Nucleus accumbens (tissue), 56 donors: ENCODE measurements at regions not wholly inside any gene's neighbourhood (a gene's known extent, or its start where the extent isn't known, plus 50 kb on each side); places are given as distances from the start of the nearest gene placed in this dataset.

ENCODE experiments used
- DNase-seq, 56 donors: peaks; one replicate each; lab custom pipeline; 2025; lab: John Stamatoyannopoulos, UW

DNA sequence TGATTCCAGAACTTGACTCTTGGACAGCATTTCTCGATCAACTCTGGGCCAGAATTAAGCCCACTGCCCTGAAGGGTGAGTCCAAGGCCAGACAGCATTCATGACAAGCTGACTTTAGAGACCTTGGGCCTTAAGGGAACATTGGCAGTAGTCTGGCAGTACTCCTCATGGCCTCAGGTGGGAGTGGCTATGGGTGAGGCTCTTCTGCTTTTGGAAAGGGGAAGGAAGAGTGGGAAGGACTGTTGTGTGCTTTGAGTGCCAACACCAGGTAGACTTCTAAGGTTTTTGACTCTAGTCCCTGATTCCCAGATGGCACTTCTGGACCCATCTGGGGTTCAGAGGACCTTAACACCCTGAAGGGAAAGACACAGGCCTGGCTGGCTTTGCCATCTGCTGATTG lies 530.4 kb downstream of the ACTL7B start:
- no peak for DNase-seq

DNA sequence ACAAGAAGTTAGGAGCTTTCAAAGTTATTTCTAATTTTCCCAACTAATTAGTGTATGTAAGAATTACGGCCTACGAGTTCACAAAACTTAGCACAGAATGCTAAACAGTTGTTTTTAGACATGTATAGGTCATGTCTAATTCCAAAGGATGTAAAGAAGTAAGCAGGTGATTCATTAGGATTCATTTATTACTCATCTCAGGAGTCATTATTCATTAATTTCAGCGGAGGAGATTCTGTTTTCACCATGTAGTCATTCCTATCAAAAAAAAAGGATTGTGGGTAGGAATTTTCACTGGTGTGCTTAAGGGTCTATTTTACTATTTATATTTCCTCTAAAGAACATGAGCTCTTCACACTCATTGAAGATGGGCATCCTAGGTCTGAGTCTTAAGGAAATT lies 532.2 kb downstream of the ACTL7B start:
- no peak for DNase-seq

DNA sequence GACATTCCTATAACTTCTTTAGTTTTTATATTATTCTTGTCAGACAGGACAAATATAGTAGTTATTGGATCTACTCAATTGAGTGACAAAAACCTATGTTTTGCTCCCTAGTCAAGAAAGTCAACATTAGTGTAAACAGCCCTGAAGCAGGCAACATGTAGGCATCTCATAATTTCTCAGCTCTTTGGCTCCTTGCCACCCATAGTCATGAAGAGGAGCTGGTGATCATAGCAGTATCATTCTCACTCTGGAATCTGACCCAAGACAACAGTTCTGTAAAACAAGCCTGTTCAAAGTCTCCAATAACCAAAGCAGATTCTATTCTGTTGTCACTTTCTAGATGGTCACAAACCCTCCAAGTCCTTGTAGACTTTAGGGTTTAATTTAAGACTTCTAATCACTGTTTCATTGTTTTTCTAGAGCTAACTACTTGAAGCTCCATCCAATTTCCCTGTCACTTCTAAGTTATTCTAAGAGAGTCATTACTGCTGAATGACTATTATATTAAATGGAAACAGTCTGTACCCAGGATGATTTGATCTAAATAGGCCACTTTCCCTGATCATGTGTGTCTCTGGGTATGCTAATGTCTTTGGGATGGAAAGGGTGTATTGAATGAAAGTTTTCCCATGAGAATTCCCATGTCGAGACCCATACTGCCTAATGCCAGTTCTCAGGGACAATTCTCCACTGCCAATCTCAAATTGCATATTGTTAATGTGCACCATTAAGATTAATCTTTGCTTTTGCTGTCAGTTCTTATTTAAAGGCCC lies 533.3 kb downstream of the ACTL7B start:
- DNase-seq = no peak

DNA sequence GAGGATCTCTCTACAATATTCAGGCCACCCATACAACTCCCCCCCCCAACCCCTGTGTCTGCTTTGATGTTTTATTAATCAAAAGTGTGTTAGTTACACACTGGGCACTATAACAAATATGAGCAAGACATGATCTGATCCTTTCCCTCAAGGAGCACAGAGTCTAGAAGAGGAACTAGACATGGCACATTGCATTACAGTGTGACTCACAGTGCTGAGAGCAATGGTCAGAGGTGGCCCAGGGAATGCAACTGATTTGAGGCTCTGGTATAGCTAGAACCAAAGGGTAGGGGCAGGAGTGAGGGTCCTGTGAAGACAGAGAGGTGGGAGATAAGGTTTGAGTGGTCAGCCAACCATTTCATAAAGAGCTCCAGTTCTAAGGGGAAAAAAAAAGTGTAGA lies 539.2 kb downstream of the ACTL7B start:
- no peak for DNase-seq

DNA sequence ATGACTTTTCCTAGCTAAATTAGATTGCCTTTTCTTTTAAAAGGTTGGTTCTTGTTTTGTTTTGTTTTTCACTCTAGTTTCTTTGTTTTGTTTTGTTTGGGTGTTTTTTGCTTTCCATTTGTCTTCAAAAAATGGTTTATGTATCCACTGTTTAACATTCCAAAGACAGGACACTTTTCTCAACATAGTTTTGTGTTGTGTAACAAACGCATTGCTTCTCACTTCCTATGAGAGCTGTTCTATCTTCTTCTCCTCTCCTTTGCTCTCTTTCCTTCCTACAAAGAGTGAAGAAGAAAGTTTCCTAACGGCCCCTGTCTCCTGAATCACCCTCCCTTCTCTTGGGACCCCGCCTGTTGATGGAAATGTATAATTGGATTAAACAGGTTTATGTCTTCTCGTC lies 539.7 kb downstream of the ACTL7B start:
- DNase-seq = no peak

DNA sequence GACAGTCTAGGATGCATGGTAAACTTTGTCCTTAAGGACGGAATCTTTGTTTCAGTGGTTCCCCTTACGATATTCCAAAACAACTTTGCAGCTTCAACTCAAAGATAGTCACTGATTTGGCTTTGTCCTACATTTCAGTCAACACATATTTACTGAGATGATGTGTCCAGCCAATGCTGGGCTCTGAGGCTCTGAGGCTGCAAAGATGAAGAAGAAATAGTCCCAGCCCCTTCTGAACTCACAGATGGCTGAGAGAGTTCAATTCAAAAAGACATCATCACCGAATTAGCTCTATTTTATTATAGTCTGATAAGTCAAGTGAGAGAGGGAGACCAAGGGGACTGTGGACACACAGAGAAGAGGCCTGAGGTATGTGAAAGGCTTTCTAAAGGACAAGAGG lies 544.0 kb downstream of the ACTL7B start:
- no peak for DNase-seq

DNA sequence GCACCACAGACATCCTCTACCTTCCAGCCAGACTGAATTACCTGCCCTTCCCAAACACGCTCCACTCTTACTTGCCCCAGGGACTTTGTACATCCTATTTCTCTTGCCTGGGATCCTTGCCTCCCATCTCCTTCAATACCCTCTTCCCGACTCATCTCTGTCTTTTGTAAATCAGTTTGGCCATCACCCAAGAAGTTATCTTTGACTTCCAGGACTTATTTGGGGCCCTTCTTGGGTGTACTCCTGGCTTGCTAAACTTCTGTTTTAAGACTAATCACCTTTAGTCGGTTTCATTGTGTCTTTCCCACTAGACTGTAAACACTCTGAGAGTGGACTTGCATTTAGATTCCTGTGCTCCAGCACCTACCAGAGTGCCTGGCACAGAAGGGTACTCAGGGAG lies 545.6 kb downstream of the ACTL7B start:
- no peak for DNase-seq

DNA sequence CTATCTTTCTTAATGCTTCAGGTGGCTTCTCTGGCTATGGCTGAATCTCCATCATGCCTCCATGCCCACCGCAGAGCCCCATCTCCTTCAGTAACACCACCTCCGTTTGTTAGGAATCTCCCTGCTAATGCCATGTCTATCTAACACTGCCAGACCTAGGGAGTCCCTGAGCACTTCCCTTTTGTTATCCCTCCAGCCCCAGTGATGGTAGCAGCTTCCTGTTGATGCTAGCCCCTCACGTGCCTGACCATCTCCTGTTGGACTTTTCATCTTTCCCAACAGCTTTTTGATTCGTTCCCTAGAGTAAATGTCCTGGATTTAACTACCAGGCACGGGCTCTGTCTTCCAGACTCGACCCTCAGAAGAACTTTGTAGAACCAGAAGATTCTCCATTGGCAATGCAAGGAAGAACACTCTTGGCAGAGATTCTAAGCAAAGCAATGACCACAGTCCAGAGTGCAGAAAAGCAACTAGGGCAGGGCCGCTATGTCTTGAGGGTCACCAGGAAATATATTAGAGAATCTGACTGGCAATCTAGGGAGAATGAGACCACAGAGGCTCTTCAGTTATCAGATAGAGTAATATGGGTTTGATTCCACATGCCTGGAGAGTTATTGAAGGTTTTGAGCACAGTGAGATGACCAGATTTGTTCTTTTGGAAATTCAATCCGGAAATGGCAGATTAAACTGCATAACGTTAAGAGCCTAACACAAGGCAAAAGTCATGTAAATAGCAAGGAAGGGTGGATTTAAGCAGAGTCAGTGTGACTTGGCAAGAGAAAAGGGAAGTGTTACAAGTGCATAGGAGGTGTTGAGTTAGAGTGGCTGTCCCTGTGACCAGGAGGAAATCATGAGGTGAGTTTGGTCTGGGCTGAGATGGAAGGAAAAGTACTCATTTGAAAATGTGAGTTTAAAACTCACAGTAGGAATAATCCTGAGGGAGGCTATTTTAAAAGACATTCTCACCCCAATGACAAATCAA lies 555.2 kb downstream of the ACTL7B start:
- no peak for DNase-seq

DNA sequence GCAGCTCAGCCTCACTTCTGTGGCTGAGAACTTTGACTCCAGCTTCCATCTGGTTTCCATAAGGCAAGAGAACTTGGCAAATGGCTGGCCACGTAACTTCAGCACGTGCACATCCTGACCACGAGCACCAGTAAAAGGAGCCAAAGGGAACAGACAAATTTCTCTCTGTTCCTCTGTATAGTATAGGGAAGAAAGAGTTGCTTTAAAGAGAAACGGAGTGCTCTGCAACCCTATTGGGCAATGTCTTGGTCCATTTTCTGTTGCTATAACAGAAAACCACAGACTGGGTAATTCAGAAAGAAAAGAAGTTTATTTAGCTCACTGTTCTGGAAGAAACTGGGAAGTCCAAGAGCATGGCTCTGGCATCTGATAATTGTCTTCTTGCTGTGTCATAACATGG lies 558.7 kb downstream of the ACTL7B start:
- no peak for DNase-seq

DNA sequence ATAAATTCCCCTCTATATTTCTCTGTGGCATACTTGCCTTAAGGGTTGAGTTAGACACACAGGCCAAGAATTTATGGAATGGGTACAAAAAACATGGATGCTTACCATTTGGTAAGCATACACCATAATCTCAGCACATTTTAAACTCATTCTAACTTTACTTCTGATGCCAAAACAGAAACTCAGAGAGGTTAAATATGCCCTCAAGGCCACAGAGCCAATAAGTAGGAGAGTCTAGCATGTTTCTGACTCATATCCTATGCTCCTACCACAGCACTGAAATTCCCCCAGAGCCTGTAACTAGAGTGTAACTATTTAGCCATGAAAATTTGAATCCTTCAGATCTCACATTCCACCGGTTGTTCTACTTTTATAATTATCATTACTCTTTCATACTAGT lies 559.7 kb downstream of the ACTL7B start:
- DNase-seq = no peak

DNA sequence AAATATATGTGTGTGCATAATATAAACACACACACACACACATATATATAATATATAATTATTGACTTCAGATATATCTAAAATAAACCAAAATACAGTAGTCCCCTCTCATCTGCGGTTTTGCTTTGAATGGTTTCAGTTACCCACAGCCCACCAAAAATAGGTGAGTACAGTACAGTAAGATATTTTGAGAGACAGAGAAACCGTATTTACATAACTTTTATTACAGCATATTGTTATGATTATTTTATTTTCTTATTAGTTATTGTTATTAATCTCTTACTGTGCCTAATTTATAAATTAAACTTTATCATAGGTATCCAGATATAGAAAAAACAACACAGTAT lies 564.2 kb downstream of the ACTL7B start:
- no peak for DNase-seq

DNA sequence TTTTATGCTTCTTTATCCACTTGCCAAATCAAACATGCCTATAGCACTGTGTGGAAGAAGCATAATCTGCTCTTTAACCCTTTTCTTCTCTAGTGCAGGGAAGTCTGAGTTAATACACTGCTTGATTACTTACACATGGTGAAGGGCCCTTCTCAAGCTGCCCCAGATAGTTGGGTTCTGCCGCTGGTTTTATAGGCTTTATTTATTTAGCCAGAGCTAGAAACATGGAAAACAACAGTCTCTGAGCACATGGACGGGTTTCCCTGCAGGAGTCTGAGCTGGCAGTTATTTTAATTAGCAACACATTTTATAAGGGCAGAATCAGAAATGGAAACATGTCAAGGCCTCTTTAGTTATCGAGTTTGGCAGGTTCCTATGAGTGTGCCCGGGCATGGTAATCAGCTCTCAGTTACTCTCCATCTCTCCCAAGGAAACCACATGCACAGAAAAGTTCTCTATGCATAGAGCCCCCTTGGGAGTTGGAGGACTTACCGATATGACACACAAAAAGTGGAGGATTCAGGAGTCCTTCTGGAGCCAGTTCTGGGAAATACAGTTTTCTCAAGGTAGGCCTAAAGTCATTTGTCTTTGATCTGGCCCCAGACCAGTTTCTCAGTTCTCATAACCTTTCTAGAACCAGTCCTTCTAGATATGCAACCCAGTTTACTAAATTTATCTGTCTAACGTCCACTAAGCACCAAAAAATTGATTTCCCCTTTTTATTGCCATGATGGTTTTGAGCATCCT lies 564.8 kb downstream of the ACTL7B start:
- no peak for DNase-seq

DNA sequence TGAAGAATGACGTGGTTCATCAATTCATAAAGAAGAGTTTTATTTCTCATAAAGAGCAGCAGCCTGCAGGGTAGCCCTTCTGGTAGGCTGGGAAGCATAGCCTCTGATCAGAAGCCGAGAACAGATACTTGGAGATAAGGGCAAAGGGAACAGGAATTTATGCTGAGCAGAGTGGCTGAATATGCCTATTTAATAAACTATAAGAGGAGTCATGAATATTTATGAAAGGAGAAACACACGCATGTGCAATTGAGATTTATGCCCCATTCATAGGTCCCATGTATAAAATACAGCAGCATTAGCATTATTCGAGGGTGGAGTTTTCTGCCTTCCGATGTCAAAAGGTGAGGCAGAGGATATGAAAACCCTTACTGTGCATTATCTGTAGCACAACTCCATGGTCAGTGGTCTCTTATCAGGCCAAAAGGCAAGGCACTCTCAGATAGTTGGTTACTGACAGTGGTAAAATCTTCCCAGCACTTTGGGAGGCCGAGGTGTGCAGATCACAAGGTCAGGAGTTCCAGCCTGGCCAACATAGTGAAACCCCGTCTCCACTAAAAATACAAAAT lies 569.1 kb downstream of the ACTL7B start:
- DNase-seq = no peak

DNA sequence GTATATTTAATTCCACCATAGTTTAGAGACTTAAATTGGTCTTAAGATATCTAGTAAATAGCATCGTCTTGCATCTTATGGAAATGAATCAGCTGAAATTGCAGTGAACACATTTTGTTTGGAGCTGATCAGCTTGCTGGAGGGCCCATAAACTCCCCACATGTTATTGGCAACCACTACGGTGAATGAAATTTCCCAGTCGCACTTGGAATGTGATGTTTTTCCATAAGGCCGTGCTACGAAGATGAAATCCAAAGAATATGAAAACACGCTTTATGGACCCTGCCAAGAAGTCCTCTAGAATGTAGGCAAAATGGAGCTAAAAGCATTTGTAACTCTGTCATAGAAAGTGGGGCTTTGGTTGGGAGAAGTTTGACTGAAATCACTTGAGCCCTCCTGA lies 572.1 kb downstream of the ACTL7B start:
- no peak for DNase-seq

DNA sequence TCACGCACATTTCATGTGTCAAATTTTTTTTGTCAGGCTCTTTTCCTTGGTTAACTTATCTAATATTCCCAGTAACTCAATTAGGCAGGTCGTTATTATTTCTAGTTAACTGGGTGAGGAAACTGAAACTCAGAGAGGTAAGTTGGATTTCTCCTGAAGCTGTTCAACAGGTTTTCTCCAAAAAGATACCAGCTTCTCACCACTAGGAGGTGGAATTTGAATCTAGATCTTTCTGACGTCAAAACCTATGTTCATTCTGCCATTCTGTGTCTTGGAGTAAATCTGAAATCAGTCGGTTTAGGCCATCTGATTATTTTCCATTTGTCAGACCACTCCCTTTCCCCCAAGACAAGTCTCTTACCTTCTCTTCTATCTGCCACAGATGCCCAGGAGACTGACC lies 572.9 kb downstream of the ACTL7B start:
- DNase-seq = no peak

DNA sequence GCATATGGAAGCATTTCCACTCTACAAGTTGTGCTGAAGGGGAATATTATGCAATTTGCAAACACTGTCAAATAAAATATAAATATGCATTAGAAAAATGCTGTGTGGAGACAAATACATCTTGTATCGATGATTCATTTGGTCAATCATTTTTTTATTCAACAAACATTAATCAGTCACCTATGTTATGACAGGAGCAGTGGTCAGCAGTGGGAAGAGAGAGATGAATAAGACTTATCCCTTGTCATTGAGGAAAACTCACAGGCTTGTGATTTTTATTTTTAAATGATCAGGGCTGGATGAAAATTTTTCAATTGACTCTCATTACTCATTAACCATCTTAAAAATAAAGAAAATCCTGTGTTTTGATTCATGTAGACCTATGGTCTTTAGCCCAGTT lies 574.1 kb downstream of the ACTL7B start:
- no peak for DNase-seq

DNA sequence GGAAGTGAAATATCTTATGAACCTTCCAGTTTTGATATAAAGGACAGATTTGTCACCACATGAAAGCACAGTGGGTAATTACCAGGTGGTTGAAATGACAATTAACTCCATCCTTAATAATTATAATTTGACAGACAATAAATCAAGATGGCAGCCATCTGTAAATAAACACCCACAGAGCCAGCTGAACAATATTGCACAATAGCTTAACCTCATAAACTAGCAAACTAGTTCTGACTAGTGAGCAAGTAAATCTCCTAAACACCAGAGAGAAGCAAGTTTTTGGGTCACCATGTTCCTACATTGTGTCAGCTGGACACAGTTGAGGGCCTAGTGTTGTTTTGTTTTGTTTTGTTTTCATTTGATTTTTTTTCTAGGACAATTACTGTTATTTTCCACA lies 577.4 kb downstream of the ACTL7B start:
- no peak for DNase-seq

DNA sequence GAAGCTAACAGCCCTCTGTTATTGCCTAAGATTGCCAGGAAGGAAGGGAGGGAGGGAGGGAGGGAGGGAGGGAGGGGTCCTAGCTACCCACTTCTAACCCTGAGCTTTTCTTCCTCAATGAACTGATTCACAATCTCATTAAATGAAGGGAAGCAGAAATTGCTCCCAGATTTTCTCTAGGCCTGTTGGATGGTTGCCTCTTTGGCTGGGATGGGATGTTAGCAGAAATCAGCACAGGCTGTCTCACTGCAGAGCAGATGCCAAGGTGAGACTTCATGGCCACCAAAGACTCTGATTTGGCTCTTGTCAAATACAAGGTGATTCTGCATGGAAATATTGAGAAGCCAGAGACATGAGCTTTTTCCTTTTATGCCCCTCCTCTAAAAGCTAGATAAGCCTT lies 578.6 kb downstream of the ACTL7B start:
- DNase-seq = no peak

DNA sequence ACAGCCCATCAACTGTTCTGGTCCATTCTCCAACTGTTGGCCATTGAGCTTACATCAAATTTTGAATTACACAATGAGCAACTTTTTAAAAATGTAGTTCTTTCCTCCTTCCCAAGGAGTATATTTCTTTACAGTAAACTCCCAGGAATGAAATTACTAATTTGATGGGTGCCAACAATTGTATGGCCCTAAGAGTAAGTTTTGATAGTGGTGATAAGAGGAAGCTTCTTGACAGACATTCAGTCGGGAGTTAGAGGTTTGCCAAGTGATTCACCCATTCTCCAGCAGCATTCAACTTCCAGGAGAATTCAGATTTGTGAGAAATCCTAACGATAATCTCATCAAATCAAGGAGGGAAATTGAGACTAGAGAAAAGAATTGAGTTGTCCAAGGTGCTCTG lies 579.9 kb downstream of the ACTL7B start:
- DNase-seq = no peak

DNA sequence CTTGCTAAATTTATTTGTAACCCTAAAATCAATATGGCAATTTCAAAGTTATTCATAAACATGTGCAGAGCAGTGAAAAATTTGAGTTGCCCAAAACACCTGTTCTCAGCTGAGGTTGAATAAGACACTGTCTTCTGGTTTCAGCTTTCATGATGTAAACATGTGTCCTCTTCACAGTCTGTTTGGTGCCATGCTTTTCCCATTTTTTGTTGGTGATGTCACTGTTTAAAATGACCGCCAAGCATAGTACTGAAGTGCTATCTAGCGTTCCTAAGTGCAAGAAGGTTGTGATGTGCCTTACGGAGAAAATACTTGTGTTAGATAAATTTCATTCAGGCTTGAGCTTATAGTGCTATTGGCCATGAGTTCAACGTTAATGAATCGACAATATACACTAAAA lies 580.8 kb downstream of the ACTL7B start:
- no peak for DNase-seq

DNA sequence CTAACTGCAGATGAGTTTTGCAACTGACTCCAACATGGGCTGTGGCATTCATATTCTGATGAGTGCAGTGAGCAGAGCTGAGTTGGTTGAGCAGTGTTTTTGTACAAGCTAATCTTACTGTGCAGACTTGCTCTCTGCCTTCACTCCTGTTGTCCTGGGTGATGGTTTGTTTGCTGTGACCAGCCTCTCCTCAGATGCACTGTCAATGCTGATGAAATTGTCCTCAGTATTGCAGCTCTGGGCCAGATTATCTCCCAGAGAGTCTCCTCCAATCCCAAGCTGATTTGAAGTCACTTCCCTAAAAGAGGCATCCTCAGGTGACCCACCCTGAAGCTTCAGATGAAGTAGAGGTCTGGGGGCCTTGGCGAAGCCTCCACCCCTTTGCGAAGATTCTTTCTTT lies 581.8 kb downstream of the ACTL7B start:
- DNase-seq = no peak
